ENCODE measurements at regions not wholly inside any gene's neighbourhood (a gene's known extent, or its start where the extent isn't known, plus 50 kb on each side); places are given as distances from the start of the nearest gene placed in this dataset.

- Histone ChIP-seq H3K79me2 (ENCODE audit: control insufficient read depth, insufficient read depth, low read length) (no peaks in the 10 kb centered on the region), H3K4me2 (ENCODE audit: control insufficient read depth, extremely low read depth, insufficient read depth, low read depth, low read length) (no peak overlapping the region), H3K9me3 (ENCODE audit: control insufficient read depth, low read depth, low read length) (peaks cover 1% of the 10 kb centered on the region), H3K9me1 (ENCODE audit: control insufficient read depth, extremely low read depth, insufficient read depth, low read length) (no peaks in the 10 kb centered on the region), H2AFZ (ENCODE audit: control insufficient read depth, low read length) (no peak overlapping the region), H4K20me1 (ENCODE audit: control insufficient read depth, extremely low read depth, insufficient read depth, low read length) (no peaks in the 10 kb centered on the region), H3K36me3 (ENCODE audit: control insufficient read depth in 2 of 2, extremely low read depth in 1 of 2, insufficient read depth in 2 of 2, low read length in 2 of 2) (no peaks in the 10 kb centered on the region), H3K9ac (ENCODE audit: control insufficient read depth, extremely low read depth, insufficient read depth, low read length) (no peak overlapping the region), H3K27ac (ENCODE audit: control insufficient read depth, insufficient read depth, low read length) (no peak overlapping the region), H3K4me1 (ENCODE audit: control insufficient read depth, extremely low read depth, insufficient read depth, low read length) (no peaks in the 10 kb centered on the region), H3K4me3 (ENCODE audit: control insufficient read depth in 2 of 3, extremely low read depth in 1 of 3, insufficient read depth in 2 of 3, low read depth in 1 of 3, low read length in 3 of 3) (no peak overlapping the region), H3K27me3 (ENCODE audit: control insufficient read depth, extremely low read depth, insufficient read depth, low read length) (peaks cover 4% of the 10 kb centered on the region)
- DNase-seq (ENCODE audit: low read depth, low spot score) (no peak), FAIRE-seq (no peak)
- no peak for TF ChIP-seq EZH2 (IDR thresholded peaks at IDR 0.05; ENCODE audit: low read length)
- TF ChIP-seq CTCF (optimal IDR thresholded peaks at IDR 0.05 in 1 of 3, IDR thresholded peaks at IDR 0.05 in 1 of 3, conservative IDR thresholded peaks at IDR 0.05 in 1 of 3; ENCODE audit: extremely low read depth in 1 of 3, insufficient read depth in 2 of 3, low read length in 3 of 3) = no peak
- dilution Hi-C loops (cut with MboI; ENCODE audit: extremely low pct_ligation_motif_present, low sequenced_read_pairs) = no loop called here
These were observed 90.8 kb downstream of the DHCR7 start for GRCh38 chr11:71357414-71357813.

GRCh38 chr11:71356904-71357303, 91.3 kb downstream of the DHCR7 start:
- Histone ChIP-seq H4K20me1 (ENCODE audit: control insufficient read depth, extremely low read depth, insufficient read depth, low read length) (no peaks in the 10 kb centered on the region), H3K27me3 (ENCODE audit: control insufficient read depth, extremely low read depth, insufficient read depth, low read length) (peaks cover 4% of the 10 kb centered on the region), H2AFZ (ENCODE audit: control insufficient read depth, low read length) (no peak overlapping the region), H3K9ac (ENCODE audit: control insufficient read depth, extremely low read depth, insufficient read depth, low read length) (no peak overlapping the region), H3K9me1 (ENCODE audit: control insufficient read depth, extremely low read depth, insufficient read depth, low read length) (no peaks in the 10 kb centered on the region), H3K9me3 (ENCODE audit: control insufficient read depth, low read depth, low read length) (no peaks in the 10 kb centered on the region), H3K4me2 (ENCODE audit: control insufficient read depth, extremely low read depth, insufficient read depth, low read depth, low read length) (no peak overlapping the region), H3K27ac (ENCODE audit: control insufficient read depth, insufficient read depth, low read length) (no peak overlapping the region), H3K4me3 (ENCODE audit: control insufficient read depth in 2 of 3, extremely low read depth in 1 of 3, insufficient read depth in 2 of 3, low read depth in 1 of 3, low read length in 3 of 3) (no peak overlapping the region), H3K79me2 (ENCODE audit: control insufficient read depth, insufficient read depth, low read length) (no peaks in the 10 kb centered on the region), H3K4me1 (ENCODE audit: control insufficient read depth, extremely low read depth, insufficient read depth, low read length) (no peaks in the 10 kb centered on the region), H3K36me3 (ENCODE audit: control insufficient read depth in 2 of 2, extremely low read depth in 1 of 2, insufficient read depth in 2 of 2, low read length in 2 of 2) (no peaks in the 10 kb centered on the region)
- FAIRE-seq (no peak), DNase-seq (ENCODE audit: low read depth, low spot score) (no peak)
- dilution Hi-C loops (cut with MboI; ENCODE audit: extremely low pct_ligation_motif_present, low sequenced_read_pairs) = no loop called here
- TF ChIP-seq EZH2 (IDR thresholded peaks at IDR 0.05; ENCODE audit: low read length) (no peak), CTCF (optimal IDR thresholded peaks at IDR 0.05 in 1 of 3, IDR thresholded peaks at IDR 0.05 in 1 of 3, conservative IDR thresholded peaks at IDR 0.05 in 1 of 3; ENCODE audit: extremely low read depth in 1 of 3, insufficient read depth in 2 of 3, low read length in 3 of 3) (no peak)
